ENCODE measurements at regions not wholly inside any gene's neighbourhood (a gene's known extent, or its start where the extent isn't known, plus 50 kb on each side); places are given as distances from the start of the nearest gene placed in this dataset.

GRCh38 chr3:193771653-193772421, 178.8 kb downstream of the OPA1 start:
- TF ChIP-seq POLR2A (IDR thresholded peaks at IDR 0.05) (no peak), CTCF (IDR thresholded peaks at IDR 0.05) (no peak), EP300 (IDR thresholded peaks at IDR 0.05) (no peak)
